HTR-8/SVneo (cell line): ENCODE measurements at regions not wholly inside any gene's neighbourhood (a gene's known extent, or its start where the extent isn't known, plus 50 kb on each side); places are given as distances from the start of the nearest gene placed in this dataset.

Source experiments
- DNase-seq: peaks from one replicate; pipeline ENCODE4 v3.0.0; 2011; ENCODE audit warnings: low spot score, mixed read lengths; ENCODE audit not compliant: insufficient read length
- FAIRE-seq: peaks from 2 replicates; lab custom pipeline; 2011; peaks lifted over from hg19 to GRCh38; lab: Jason Lieb, UNC

DNA sequence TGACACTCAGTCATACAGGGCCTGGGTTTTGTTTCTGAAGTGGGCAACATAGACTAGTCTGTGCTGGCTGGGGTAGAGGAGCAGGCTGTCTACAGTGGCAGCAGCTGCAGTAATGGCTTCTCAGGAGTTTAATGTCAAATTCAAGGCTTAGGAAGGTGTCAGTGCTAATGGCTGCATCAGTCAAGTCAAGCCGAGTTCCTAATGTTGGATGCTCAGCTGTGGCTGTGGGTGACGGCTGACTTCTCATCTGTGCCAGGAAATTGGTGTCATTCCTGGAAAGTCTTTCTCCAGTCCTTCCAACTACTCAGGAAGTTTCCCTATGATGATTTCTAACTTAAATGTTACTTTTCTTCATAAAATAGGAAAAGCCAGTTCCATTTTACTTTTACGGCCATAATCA lies 468.1 kb upstream of the IGFBP3 start:
- DNase-seq (no peak), FAIRE-seq (no peak)

DNA sequence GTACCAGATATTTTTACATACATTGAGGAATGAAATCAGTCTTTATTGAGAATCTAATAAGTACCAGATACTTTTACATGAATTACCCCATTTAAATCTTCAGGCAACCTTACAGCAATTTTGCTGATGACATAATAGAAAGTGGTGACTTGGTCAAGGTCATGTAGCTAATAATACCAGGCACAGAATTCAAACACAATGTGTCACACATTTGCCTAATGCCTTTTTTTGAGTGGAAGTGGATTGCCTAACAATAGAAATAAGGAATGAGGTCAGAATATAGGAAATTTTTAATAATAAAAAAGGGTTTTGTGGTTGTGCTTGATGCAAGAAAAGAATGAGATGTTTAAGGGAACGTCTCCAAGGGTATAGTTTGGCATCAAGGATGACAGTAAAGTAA lies 466.6 kb upstream of the IGFBP3 start:
- FAIRE-seq (no peak), DNase-seq (no peak)

- DNase-seq (no peak), FAIRE-seq (no peak)
Observed at GRCh38 chr7:46386428-46387399, 465.6 kb upstream of the IGFBP3 start.

- peak; percentile 31 for DNase-seq
- FAIRE-seq, result no peak
Observed at GRCh38 chr7:46385662-46386309, 464.7 kb upstream of the IGFBP3 start.

DNA sequence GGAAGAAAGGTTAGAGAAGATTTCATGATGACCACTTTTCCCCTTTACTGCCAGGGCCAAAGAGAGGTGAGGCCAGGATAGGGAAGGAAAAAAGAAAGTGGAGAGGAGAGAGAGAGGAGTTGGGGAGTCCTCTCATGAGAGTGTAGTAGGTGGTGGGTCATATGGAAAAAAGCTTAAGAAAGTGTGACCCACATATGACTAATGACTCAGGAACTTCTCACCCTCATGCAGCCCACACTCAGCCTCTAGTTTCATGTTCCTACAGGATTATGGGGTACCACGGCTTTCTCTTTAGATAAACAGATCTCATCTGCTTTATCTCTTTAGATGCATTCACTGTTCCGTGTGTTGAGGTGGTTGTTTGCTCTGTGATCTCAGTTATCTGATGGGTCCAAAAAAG lies 462.5 kb upstream of the IGFBP3 start:
- FAIRE-seq (no peak), DNase-seq (peak; percentile 15)

DNA sequence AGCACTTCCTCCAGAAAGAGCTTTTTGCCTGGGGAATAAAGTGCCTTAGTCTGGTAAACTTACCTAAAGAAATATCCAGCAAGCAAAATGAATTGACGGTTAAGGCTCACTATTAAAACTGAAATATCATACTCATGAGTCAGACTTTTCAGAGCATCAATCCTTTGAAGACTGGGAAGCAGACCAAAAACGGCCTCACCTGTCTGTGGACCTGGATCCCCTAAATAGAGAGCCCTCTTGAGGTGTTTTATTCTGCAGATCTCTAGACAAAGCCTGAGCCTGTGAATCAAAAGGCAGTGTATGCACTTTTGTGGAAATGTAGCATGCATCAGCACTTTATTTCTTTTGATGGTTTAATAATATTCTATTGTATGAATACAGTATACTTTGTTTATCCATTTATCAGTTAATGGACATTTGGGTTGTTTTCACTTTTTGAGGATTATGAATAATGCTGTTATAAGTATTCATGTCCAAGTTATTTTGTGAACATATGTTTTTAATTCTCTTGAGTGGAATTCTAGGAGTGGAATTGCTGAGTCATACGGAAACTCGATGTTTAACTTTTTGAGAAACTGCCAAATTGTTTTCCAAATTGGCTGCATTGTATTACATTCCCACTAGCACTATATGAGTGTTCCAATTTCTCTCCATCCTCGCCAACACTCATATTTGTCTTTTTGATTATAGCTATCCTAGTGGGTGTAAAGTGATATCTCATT lies 449.0 kb upstream of the IGFBP3 start:
- FAIRE-seq (no peak), DNase-seq (no peak)

GRCh38 chr7:46368871-46369270 lies 447.8 kb upstream of the IGFBP3 start:
- no peak for FAIRE-seq

DNA sequence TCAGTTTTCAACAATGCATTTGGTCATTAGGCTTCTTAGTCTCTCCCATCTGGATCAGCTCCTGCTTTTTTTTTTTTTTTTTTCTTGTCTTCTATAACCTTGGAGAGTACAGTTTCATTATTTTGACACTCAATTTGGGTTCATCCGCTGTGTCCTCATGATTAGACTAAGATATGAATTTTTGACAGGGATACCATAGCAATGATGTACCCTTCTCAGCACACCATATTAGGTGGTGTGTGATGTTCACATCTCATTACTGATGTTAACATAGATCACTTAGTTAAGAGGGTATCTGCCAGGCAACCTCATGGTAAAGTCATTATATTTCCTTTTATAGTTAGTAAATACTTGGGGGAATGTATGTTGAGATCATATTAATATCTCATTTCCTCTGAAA lies 445.5 kb upstream of the IGFBP3 start:
- DNase-seq (no peak), FAIRE-seq (no peak)

More at GRCh38 chr7:46368871-46369270, 447.8 kb upstream of the IGFBP3 start:
- DNase-seq, result no peak

- DNase-seq, result no peak
- FAIRE-seq, result no peak
Observed at GRCh38 chr7:46363688-46364087, 442.6 kb upstream of the IGFBP3 start.

DNA sequence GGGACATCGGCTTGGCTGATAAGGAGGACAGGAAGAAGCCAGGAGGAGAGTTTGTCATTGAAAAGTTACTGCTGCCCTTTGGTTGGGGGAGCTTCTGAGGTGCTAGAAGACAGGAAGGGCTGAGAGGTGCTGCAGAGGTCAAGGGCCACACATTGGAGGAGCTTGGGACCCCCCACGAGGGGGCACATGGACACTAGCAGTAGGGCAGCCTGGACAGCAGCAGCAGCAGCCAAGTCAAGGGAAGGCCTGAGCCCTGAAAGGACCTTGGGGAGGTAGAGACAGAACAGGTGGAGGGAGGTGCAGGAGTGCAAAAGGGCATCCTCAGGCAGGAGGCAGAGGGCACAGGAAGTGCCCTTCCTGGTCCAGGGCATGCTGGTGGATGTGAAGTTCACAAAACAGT lies 439.7 kb upstream of the IGFBP3 start:
- DNase-seq, result no peak
- FAIRE-seq, result no peak

GRCh38 chr7:46360296-46360695 lies 439.2 kb upstream of the IGFBP3 start:
- DNase-seq, result no peak
- no peak for FAIRE-seq

DNA sequence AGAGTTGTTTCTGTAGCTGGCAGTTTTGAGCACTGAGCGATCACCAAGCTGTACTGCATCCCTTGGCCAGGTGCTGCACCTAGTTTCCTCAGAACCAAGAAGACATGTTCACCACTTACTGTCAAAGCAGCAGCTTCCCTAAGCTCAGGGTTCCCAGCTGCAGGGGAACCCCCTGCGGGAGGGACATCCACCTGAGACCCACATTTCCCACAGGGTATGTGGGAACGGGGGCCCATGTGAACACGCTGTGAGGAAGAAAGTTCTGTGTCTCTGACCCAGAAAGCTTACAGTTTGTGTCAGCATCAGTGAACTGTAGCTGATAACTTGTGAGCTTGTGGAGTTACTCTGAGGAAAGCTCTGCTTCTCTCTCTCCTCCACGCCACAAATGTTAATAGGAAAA lies 436.8 kb upstream of the IGFBP3 start:
- FAIRE-seq, result no peak
- DNase-seq, result no peak

- DNase-seq (no peak), FAIRE-seq (no peak)
Observed at GRCh38 chr7:46357290-46357689, 436.2 kb upstream of the IGFBP3 start.

DNA sequence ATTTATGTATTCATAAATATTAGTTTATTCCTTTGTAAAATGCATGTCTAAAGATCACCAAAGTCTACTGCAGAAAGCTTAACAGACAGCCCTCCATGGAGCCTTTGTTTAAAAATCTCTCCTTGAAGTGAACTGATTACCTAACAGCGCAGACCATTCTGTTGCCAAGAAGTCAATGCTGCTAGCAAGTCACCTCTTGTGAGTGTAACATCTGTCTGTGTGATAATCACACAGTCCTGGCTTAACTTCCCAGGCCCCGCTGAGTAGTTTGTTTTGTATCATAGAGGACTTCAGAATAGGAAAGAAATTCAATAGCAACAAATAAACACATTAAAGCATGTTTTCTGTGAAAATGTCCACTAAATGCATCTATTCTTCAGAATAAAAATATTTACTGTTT lies 435.3 kb upstream of the IGFBP3 start:
- no peak for FAIRE-seq

DNA sequence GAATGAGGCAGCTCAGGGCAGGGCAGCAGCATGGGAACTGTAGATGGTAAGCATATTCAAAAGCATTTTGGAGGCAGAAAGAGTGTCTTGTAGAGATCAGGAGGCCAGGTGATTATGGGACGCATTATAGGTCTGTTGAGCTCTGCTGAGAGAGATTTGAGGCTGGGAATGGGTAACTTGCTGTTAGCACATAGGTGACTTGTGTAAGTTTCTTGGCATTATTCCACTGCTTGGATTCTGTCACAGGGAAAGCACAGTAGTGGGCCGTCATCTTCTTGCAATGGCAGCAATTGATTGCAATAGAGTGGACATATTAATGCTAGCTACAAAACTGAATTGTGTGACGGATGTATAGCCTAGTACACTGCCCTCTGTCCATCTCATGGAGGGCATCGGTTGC lies 434.3 kb upstream of the IGFBP3 start:
- DNase-seq, result no peak
- no peak for FAIRE-seq

More for the DNA sequence above, 435.3 kb upstream of the IGFBP3 start:
- DNase-seq, result no peak

- FAIRE-seq (peak; percentile 76), DNase-seq (peak; percentile 59)
Observed at GRCh38 chr7:46352004-46352954, 431.2 kb upstream of the IGFBP3 start.

DNA sequence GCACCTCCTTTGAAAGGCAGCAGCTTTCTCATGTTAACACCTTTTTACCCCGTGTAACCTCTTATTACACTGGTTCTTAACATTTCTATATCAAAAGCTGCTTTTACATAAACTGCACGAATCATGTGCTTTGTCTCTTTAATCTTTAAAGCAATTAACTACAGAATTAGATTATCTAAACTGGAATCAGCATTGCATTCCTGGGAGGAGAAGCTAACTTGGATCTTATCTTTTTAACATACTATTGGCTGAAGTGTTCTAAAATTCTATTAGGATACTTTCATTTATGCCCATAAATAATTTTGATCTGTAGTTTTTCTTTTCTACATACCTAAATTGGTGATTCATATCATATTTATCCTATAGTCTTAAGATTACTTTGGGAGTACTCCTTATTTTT lies 428.4 kb upstream of the IGFBP3 start:
- FAIRE-seq, result no peak
- no peak for DNase-seq

- FAIRE-seq (no peak), DNase-seq (no peak)
Observed at GRCh38 chr7:46344533-46344932, 423.5 kb upstream of the IGFBP3 start.

DNA sequence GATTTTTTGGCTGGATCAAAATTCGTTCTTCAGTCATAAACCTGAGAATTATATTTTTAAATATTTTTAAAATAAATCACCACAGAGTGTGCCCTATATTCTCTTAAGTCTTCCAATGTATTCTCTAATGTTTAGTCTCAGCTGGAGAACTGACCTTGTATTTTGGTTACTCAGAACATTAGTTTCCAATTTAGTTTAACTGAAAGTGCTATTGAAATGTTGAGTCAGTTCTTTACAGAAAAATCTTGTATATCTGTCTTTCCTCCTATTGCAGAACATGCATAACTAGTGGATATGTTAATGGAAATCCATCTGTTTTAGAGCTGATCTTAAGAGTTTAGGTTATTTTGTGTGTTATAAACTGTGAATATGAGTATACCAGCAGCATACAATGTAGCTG lies 422.7 kb upstream of the IGFBP3 start:
- DNase-seq, result no peak
- no peak for FAIRE-seq

DNA sequence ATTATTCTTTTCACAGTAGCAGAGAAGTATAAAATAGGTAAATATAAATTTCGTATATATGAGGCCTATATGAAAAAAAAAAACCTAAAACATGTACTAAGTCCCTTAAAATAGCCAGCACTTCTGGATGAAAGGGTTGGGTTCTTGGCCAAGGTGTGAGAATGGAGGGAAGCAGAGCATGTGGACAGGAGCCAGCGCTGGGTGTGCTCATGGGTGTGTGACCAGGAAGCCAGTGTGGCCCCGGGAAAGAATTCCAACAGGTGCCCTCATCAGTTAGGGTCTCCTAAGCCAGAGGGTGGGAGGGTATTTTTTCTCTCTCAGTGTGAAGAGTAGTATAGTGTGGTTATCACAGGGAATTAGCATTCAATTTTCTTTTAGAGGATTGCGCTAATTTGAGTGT lies 401.9 kb upstream of the IGFBP3 start:
- DNase-seq (no peak), FAIRE-seq (no peak)
